ENCODE measurements at regions not wholly inside any gene's neighbourhood (a gene's known extent, or its start where the extent isn't known, plus 50 kb on each side); places are given as distances from the start of the nearest gene placed in this dataset.

GRCh38 chr18:38633333-38633732 is 1067.7 kb upstream of the CELF4 start:
- DNase-seq (ENCODE audit: low read depth in 3 of 3, low spot score in 1 of 3): no peak

GRCh38 chr18:38619129-38619528 is 1053.5 kb upstream of the CELF4 start:
- no peak for DNase-seq (ENCODE audit: low read depth in 3 of 3, low spot score in 1 of 3)

GRCh38 chr18:38616306-38616705 is 1050.7 kb upstream of the CELF4 start:
- DNase-seq (ENCODE audit: low read depth in 3 of 3, low spot score in 1 of 3): no peak

GRCh38 chr18:38612904-38613303 is 1047.3 kb upstream of the CELF4 start:
- no peak for DNase-seq (ENCODE audit: low read depth in 3 of 3, low spot score in 1 of 3)

- DNase-seq (ENCODE audit: low read depth in 3 of 3, low spot score in 1 of 3): no peak
Observed at GRCh38 chr18:38611036-38611964, 1045.7 kb upstream of the CELF4 start.

- no peak for DNase-seq (ENCODE audit: low read depth in 3 of 3, low spot score in 1 of 3)
Observed at GRCh38 chr18:38606841-38607240, 1041.2 kb upstream of the CELF4 start.

- DNase-seq (ENCODE audit: low read depth in 3 of 3, low spot score in 1 of 3): no peak
Observed at GRCh38 chr18:38602341-38602740, 1036.7 kb upstream of the CELF4 start.

- DNase-seq (ENCODE audit: low read depth in 3 of 3, low spot score in 1 of 3): no peak
Observed at GRCh38 chr18:38587571-38587970, 1022.0 kb upstream of the CELF4 start.

- DNase-seq (ENCODE audit: low read depth in 3 of 3, low spot score in 1 of 3): no peak
Observed at GRCh38 chr18:38586327-38586726, 1020.7 kb upstream of the CELF4 start.

GRCh38 chr18:38579764-38580163 is 1014.2 kb upstream of the CELF4 start:
- no peak for DNase-seq (ENCODE audit: low read depth in 3 of 3, low spot score in 1 of 3)

GRCh38 chr18:38576916-38577315 is 1011.3 kb upstream of the CELF4 start:
- no peak for DNase-seq (ENCODE audit: low read depth in 3 of 3, low spot score in 1 of 3)

GRCh38 chr18:38576349-38576748 is 1010.8 kb upstream of the CELF4 start:
- no peak for DNase-seq (ENCODE audit: low read depth in 3 of 3, low spot score in 1 of 3)

GRCh38 chr18:38575648-38576047 is 1010.0 kb upstream of the CELF4 start:
- no peak for DNase-seq (ENCODE audit: low read depth in 3 of 3, low spot score in 1 of 3)

- DNase-seq (ENCODE audit: low read depth in 3 of 3, low spot score in 1 of 3): no peak
Observed at GRCh38 chr18:38575023-38575422, 1009.4 kb upstream of the CELF4 start.

GRCh38 chr18:38572554-38573111 is 1007.0 kb upstream of the CELF4 start:
- DNase-seq (ENCODE audit: low read depth in 3 of 3, low spot score in 1 of 3): no peak

- no peak for DNase-seq (ENCODE audit: low read depth in 3 of 3, low spot score in 1 of 3)
Observed at GRCh38 chr18:38571651-38572050, 1006.1 kb upstream of the CELF4 start.

GRCh38 chr18:38565513-38565912 is 999.9 kb upstream of the CELF4 start:
- no peak for DNase-seq (ENCODE audit: low read depth in 3 of 3, low spot score in 1 of 3)

- no peak for DNase-seq (ENCODE audit: low read depth in 3 of 3, low spot score in 1 of 3)
Observed at GRCh38 chr18:38563396-38563980, 997.9 kb upstream of the CELF4 start.

GRCh38 chr18:38557006-38557405 is 991.4 kb upstream of the CELF4 start:
- no peak for DNase-seq (ENCODE audit: low read depth in 3 of 3, low spot score in 1 of 3)

- no peak for DNase-seq (ENCODE audit: low read depth in 3 of 3, low spot score in 1 of 3)
Observed at GRCh38 chr18:38552732-38553321, 987.2 kb upstream of the CELF4 start.

GRCh38 chr18:38551881-38552280 is 986.3 kb upstream of the CELF4 start:
- no peak for DNase-seq (ENCODE audit: low read depth in 3 of 3, low spot score in 1 of 3)

- DNase-seq (ENCODE audit: low read depth in 3 of 3, low spot score in 1 of 3): no peak
Observed at GRCh38 chr18:38545071-38545470, 979.5 kb upstream of the CELF4 start.
